GM23248 (cell line): ENCODE measurements at regions not wholly inside any gene's neighbourhood (a gene's known extent, or its start where the extent isn't known, plus 50 kb on each side); places are given as distances from the start of the nearest gene placed in this dataset.

Experiments
- DNase-seq: peaks from one replicate; pipeline ENCODE4 v3.0.0-alpha.2; 2015
- H2AFZ ChIP-seq: fragments of 200-600 bp; sonication (generic); 2 replicates; pipeline ENCODE4 v1.6.1; 2016; ENCODE audit warnings: antibody characterized with exemption
- H3F3A ChIP-seq: fragments of 200-600 bp; sonication (generic); 2 replicates; pipeline ENCODE4 v1.6.1; 2016; ENCODE audit warnings: mild to moderate bottlenecking, antibody characterized with exemption, mixed run types; ENCODE audit not compliant: insufficient read depth
- H3K27ac ChIP-seq: fragments of 200-600 bp; sonication (generic); 2 replicates; pipeline ENCODE4 v1.5.1; 2016; ENCODE audit warnings: mild to moderate bottlenecking
- H3K27me3 ChIP-seq: fragments of 200-600 bp; sonication (generic); replicated peaks from 2 replicates; pipeline ENCODE4 v1.6.1; 2016; ENCODE audit warnings: mild to moderate bottlenecking; ENCODE audit not compliant: insufficient read depth
- H3K36me3 ChIP-seq: fragments of 200-600 bp; sonication (generic); 2 replicates; pipeline ENCODE4 v1.6.1; 2016; ENCODE audit warnings: low read depth, mild to moderate bottlenecking
- H3K4me1 ChIP-seq: fragments of 200-600 bp; sonication (generic); 2 replicates; pipeline ENCODE4 v1.6.1; 2016; ENCODE audit warnings: mild to moderate bottlenecking; ENCODE audit not compliant: insufficient read depth
- H3K4me2 ChIP-seq: fragments of 200-600 bp; sonication (generic); one replicate; pipeline ENCODE4 v1.6.1; 2016; ENCODE audit warnings: mild to moderate bottlenecking; ENCODE audit not compliant: unreplicated experiment
- H3K4me3 ChIP-seq: fragments of 200-600 bp; sonication (generic); 2 replicates; pipeline ENCODE4 v1.5.1; 2016; ENCODE audit warnings: mild to moderate bottlenecking
- H3K79me2 ChIP-seq: fragments of 200-600 bp; sonication (generic); 2 replicates; pipeline ENCODE4 v1.6.1; 2016; ENCODE audit warnings: mild to moderate bottlenecking; ENCODE audit not compliant: insufficient read depth
- H3K9ac ChIP-seq: fragments of 200-600 bp; sonication (generic); 2 replicates; pipeline ENCODE4 v1.6.1; 2016; ENCODE audit warnings: mild to moderate bottlenecking
- H3K9me2 ChIP-seq: fragments of 200-600 bp; sonication (generic); 2 replicates; pipeline ENCODE4 v1.6.1; 2016; ENCODE audit warnings: mixed run types, mild to moderate bottlenecking, moderate library complexity; ENCODE audit not compliant: insufficient read depth
- H3K9me3 ChIP-seq: fragments of 200-600 bp; sonication (generic); one replicate; pipeline ENCODE4 v1.6.1; 2017; ENCODE audit warnings: low read depth
- H4K20me1 ChIP-seq: fragments of 200-600 bp; sonication (generic); 2 replicates; pipeline ENCODE4 v1.6.0; 2016; ENCODE audit not compliant: insufficient read depth
- EZH2 ChIP-seq: fragments of 200-600 bp; sonication (generic); IDR thresholded peaks from 2 replicates; pipeline ENCODE4 v1.6.1; 2018; ENCODE audit warnings: antibody characterized with exemption, mild to moderate bottlenecking; ENCODE audit not compliant: insufficient read depth, poor library complexity, severe bottlenecking
- EZH2phosphoT487 ChIP-seq: fragments of 200-600 bp; sonication (generic); IDR thresholded peaks from 2 replicates; pipeline ENCODE4 v1.6.1; 2018; ENCODE audit warnings: antibody characterized with exemption, moderate library complexity, mild to moderate bottlenecking, low read depth; ENCODE audit not compliant: insufficient read depth
- WGBS, 2 experiments: methylation state at CpG; one replicate each; pipeline ENCODE4 v1.1.6; 2015 to 2017; ENCODE audit warnings: low lambda C conversion rate in 2 of 2, low coverage in 1 of 2; ENCODE audit errors: missing lambda C conversion rate in 2 of 2; 5-methylcytosine and 5-hydroxymethylcytosine counted together
- in situ Hi-C: fragments of 300-500 bp; cut with MboI; formaldehyde crosslinking; loops from 2 replicates; pipeline ENCODE4 v1.15.0; 2020

DNA sequence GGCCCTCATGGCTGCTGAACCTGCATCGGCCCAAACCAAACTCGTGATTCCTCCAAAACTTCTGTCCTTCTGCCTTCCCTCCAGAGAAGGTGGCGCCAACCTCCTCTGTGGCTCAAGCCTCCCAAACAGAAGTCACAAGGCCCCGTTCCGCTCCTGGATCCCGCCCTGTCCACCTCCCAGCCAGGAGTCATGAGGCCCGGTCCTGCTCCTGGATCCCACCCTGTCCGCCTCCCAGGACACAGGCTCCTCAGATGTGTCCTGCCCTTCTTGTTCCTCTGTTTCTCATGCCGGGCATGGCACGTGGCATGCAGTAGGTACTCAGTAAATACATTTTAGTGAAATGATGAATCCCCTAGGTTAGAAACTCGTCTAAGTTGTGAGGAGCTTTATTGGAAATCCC lies 94.2 kb upstream of the SFSWAP start:
- peaks cover 5% of the 10 kb centered on the region; the same call in 1 of the 2 replicates for H3K27me3 ChIP-seq
- no peaks in the 10 kb centered on the region for H3K9me3 ChIP-seq
- H3K36me3 ChIP-seq: no peaks in the 10 kb centered on the region
- no peaks in the 10 kb centered on the region for H3K9me2 ChIP-seq
- WGBS, 2 experiments: 49 to 53% methylated on average over 10 to 11 of the region's 11 CpGs
- H3K4me1 ChIP-seq: no peaks in the 10 kb centered on the region
- DNase-seq: no peak
- H3K79me2 ChIP-seq: no peaks in the 10 kb centered on the region
- H3K4me3 ChIP-seq: no peak overlapping the region
- H4K20me1 ChIP-seq: no peaks in the 10 kb centered on the region
- H3K27ac ChIP-seq: no peak overlapping the region
- no peak overlapping the region for H3K4me2 ChIP-seq
- H3F3A ChIP-seq: no peaks in the 10 kb centered on the region
- no peak overlapping the region for H2AFZ ChIP-seq
- in situ Hi-C loops: no loop called here
- no peak overlapping the region for H3K9ac ChIP-seq
- TF ChIP-seq EZH2phosphoT487 (no peak), EZH2 (no peak)

DNA sequence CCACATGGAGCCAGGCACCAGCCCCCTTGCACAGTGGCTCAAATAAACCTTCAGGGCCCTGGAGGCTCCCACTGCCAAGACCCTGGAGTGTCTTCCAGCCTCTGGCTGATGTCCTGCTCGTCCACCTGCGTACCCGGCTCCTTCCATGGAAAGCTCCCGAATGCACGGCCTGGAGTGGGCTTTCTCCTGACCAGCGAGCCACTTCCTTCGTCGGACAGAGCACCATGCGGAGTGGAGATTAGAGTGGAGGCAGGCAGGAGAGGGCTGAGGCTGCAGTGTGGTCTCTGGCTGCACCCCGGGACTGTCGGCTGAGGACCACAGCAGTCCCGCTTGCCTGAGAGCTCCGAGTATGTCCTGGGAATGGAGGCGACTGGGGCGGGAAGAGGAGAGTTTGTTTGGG lies 93.7 kb upstream of the SFSWAP start:
- Histone ChIP-seq H3K9me2 (no peaks in the 10 kb centered on the region), H3K79me2 (no peaks in the 10 kb centered on the region), H3K4me2 (no peak overlapping the region), H2AFZ (no peak overlapping the region), H3K36me3 (no peaks in the 10 kb centered on the region), H3K4me3 (no peak overlapping the region), H3K4me1 (no peaks in the 10 kb centered on the region), H3F3A (no peaks in the 10 kb centered on the region), H4K20me1 (no peaks in the 10 kb centered on the region), H3K9me3 (no peaks in the 10 kb centered on the region), H3K27me3 (peaks cover 5% of the 10 kb centered on the region; the same call in 1 of the 2 replicates), H3K27ac (no peak overlapping the region), H3K9ac (no peak overlapping the region)
- WGBS, 2 experiments: 77 to 84% methylated on average over 14 to 15 of the region's 15 CpGs
- in situ Hi-C loops: no loop called here
- DNase-seq: no peak
- no peak for TF ChIP-seq EZH2phosphoT487

DNA sequence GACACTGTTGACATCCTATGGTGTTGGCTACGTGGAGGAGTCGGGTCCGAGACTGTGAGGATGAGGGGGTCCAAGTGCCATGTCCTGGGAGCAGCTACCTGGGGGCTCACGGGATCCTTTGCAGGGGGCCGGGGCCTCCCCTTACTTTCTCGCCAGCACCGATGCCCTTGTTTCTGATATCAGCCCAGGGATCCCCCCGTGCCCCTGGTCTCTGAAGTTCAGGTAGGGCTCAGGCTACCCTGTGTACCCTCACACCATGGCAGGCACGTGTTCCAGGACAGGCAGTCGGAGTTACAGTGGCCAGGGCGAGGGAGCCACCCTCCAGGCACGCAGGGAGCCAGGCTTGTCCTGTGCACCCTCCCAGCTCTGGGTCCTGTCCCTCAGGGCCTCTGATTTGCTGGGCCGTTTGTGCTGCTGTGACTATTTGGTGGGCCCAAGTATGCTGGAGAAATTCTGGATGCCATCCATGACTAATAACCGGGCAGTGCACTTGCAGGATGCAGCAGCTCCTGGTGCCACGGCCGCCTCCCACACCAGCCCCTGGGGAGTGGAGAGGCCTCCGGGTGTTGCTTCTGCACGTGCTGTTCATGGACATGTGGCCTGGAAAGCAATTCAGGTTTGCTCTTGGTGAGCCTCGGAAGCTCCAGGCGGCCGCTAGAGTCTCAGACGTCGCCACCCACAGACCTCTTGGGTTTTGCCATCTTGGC lies 93.1 kb upstream of the SFSWAP start:
- H2AFZ ChIP-seq: no peak overlapping the region
- peaks cover 5% of the 10 kb centered on the region; the same call in 1 of the 2 replicates for H3K27me3 ChIP-seq
- H4K20me1 ChIP-seq: no peaks in the 10 kb centered on the region
- H3K4me1 ChIP-seq: no peaks in the 10 kb centered on the region
- no peak for DNase-seq
- no peaks in the 10 kb centered on the region for H3K36me3 ChIP-seq
- H3K79me2 ChIP-seq: no peaks in the 10 kb centered on the region
- TF ChIP-seq EZH2 (no peak), EZH2phosphoT487 (no peak)
- WGBS, 2 experiments: 49 to 53% methylated on average over 21 to 23 of the region's 23 CpGs
- no peak overlapping the region for H3K4me3 ChIP-seq
- H3K9ac ChIP-seq: no peak overlapping the region
- H3K27ac ChIP-seq: no peak overlapping the region
- H3K9me3 ChIP-seq: no peaks in the 10 kb centered on the region
- H3K9me2 ChIP-seq: no peaks in the 10 kb centered on the region
- no peaks in the 10 kb centered on the region for H3F3A ChIP-seq
- in situ Hi-C loops: no loop called here
- no peak overlapping the region for H3K4me2 ChIP-seq

DNA sequence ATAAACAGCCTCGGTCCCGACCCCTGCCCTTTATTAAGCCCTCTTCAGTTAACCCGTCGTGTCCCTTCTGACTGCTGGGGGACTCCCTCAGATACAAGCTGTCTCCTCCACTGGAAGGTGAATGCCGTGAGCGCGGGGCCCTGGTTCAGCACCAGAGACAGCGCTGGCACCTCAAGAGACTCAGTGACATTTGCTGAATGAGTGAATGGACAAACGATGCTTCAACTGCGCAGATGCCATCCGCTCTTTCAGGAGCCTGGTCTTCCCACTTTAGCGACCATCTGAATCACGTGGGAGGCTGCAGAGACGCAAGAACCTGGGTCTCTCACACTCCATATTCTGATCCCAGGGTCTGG lies 92.6 kb upstream of the SFSWAP start:
- H2AFZ ChIP-seq: no peak overlapping the region
- TF ChIP-seq EZH2phosphoT487 (no peak), EZH2 (no peak)
- no peaks in the 10 kb centered on the region for H3K4me1 ChIP-seq
- no peaks in the 10 kb centered on the region for H4K20me1 ChIP-seq
- no peaks in the 10 kb centered on the region for H3K36me3 ChIP-seq
- H3K4me3 ChIP-seq: no peak overlapping the region
- in situ Hi-C loops: no loop called here
- H3K79me2 ChIP-seq: no peaks in the 10 kb centered on the region
- no peak overlapping the region for H3K9ac ChIP-seq
- H3K9me3 ChIP-seq: no peaks in the 10 kb centered on the region
- H3K27ac ChIP-seq: no peak overlapping the region
- no peak overlapping the region for H3K4me2 ChIP-seq
- 14 to 16% methylated on average over 14 of the region's 14 CpGs for WGBS, 2 experiments
- H3K27me3 ChIP-seq: peaks cover 5% of the 10 kb centered on the region; the same call in 1 of the 2 replicates
- H3F3A ChIP-seq: no peaks in the 10 kb centered on the region
- peak; percentile 39 for DNase-seq
- no peaks in the 10 kb centered on the region for H3K9me2 ChIP-seq
